Common myeloid progenitor, CD34-positive (primary cell): ENCODE measurements at regions not wholly inside any gene's neighbourhood (a gene's known extent, or its start where the extent isn't known, plus 50 kb on each side); places are given as distances from the start of the nearest gene placed in this dataset.
A peak's percentile ranks its signal among the peaks of the same experiment; 100 is the strongest.

Experiments used
- CTCF ChIA-PET: fragments of 350-600 bp; sonication (Branson Sonifier 250); formaldehyde crosslinking; loops from one replicate; lab custom pipeline; 2021; ENCODE audit warnings: antibody characterized with exemption; lab: Charles Lee
- POLR2A ChIA-PET: fragments of 350-600 bp; sonication (Branson Sonifier 250); formaldehyde crosslinking; loops from one replicate; lab custom pipeline; 2021; ENCODE audit warnings: antibody characterized with exemption; lab: Charles Lee
- DNase-seq, 3 donors: peaks; one replicate each; pipeline versions ENCODE4 v3.0.0 to v3.0.0-alpha.2; 2013
- H3K27ac ChIP-seq, 2 experiments: 1 replicate in 1 of 2; 2 replicates in 1 of 2; pipeline ENCODE4 v1.7.0; 2013; ENCODE audit warnings: inconsistent platforms in 2 of 2, low read length in 2 of 2, mild to moderate bottlenecking in 2 of 2, low read depth in 1 of 2, moderate library complexity in 1 of 2; ENCODE audit not compliant: severe bottlenecking in 2 of 2, insufficient read depth in 1 of 2, poor library complexity in 1 of 2
- H3K27me3 ChIP-seq, 5 experiments: replicated peaks in 2 of 5; 1 replicate in 3 of 5; 2 replicates in 2 of 5; pipeline versions ENCODE4 v1.6.1 to v1.7.0; 2013; ENCODE audit warnings: low read length in 4 of 5, mild to moderate bottlenecking in 2 of 5, moderate library complexity in 2 of 5, inconsistent platforms in 1 of 5; ENCODE audit not compliant: insufficient read depth in 5 of 5, control insufficient read depth in 4 of 5
- H3K36me3 ChIP-seq, 4 experiments: 1 replicate in 2 of 4; 2 replicates in 2 of 4; pipeline versions ENCODE4 v1.6.1 to v1.7.0; 2013; ENCODE audit warnings: low read length in 3 of 4, control low read depth in 1 of 4, mild to moderate bottlenecking in 1 of 4; ENCODE audit not compliant: control insufficient read depth in 4 of 4, insufficient read depth in 4 of 4
- H3K4me1 ChIP-seq, 4 experiments: 1 replicate in 3 of 4; 2 replicates in 1 of 4; pipeline versions ENCODE4 v1.6.1 to v1.7.1; 2013; ENCODE audit warnings: low read length in 3 of 4, mild to moderate bottlenecking in 3 of 4, control low read depth in 1 of 4, inconsistent platforms in 1 of 4, moderate library complexity in 1 of 4; ENCODE audit not compliant: control insufficient read depth in 4 of 4, insufficient read depth in 4 of 4; ENCODE audit errors: control extremely low read depth in 1 of 4
- H3K4me3 ChIP-seq, 7 experiments: 1 replicate in 4 of 7; 2 replicates in 3 of 7; pipeline versions ENCODE4 v1.5.1 to v1.7.0; 2013; ENCODE audit warnings: mild to moderate bottlenecking in 7 of 7, low read length in 6 of 7, moderate library complexity in 6 of 7, inconsistent platforms in 2 of 7, low read depth in 2 of 7, control low read depth in 1 of 7; ENCODE audit not compliant: insufficient read depth in 4 of 7, control insufficient read depth in 1 of 7; ENCODE audit errors: extremely low read depth in 1 of 7
- H3K9me3 ChIP-seq, 5 experiments: 1 replicate in 4 of 5; 2 replicates in 1 of 5; pipeline versions ENCODE4 v1.6.1 to v1.7.1; 2013; ENCODE audit warnings: low read length in 4 of 5, mild to moderate bottlenecking in 2 of 5, inconsistent platforms in 1 of 5, low read depth in 1 of 5, moderate library complexity in 1 of 5; ENCODE audit not compliant: control insufficient read depth in 4 of 5, insufficient read depth in 2 of 5; ENCODE audit errors: control extremely low read depth in 1 of 5
- WGBS: methylation state at CpG from one replicate; pipeline ENCODE4 v1.1.5; 2013; ENCODE audit not compliant: insufficient coverage; 5-methylcytosine and 5-hydroxymethylcytosine counted together

DNA sequence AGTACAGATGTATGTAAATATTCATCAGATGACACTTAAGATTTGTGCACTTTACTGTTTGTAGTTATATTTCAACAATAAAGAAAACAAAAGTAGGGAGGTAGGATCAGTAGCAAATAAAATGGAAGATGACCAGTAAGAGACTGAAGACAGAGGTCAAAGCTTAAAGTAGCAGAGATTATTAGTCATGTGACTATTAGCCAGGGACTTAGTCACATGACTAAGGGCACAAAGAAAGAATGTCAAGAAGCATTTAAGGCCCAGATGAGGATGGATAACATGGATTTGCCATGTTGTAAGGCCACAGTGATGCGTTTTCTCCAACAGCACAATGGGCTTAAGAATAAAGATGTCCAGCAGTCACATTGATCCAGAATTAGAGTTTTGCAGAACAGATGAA lies 479.6 kb downstream of the BCOR start:
- 80% methylated on average over 1 of the region's 1 CpG for WGBS
- Histone ChIP-seq H3K9me3 (peaks cover 0 to 6% (median 0%) of the 10 kb centered on the region in 5 experiments), H3K36me3 (no peaks in the 10 kb centered on the region), H3K4me1 (peaks cover 0 to 23% (median 12%) of the 10 kb centered on the region in 4 experiments), H3K4me3 (no peak overlapping the region), H3K27ac (no peak overlapping the region), H3K27me3 (peaks cover 0 to 16% (median 0%) of the 10 kb centered on the region in 5 experiments)
- DNase-seq, result no peak
- ChIA-PET CTCF (no interaction called here), POLR2A (no interaction called here)

- peaks cover 0 to 11% (median 0%) of the 10 kb centered on the region in 5 experiments for H3K9me3 ChIP-seq
- no peak overlapping the region for H3K4me3 ChIP-seq
- DNase-seq, result peak; percentile 75 to 80 (median 75)
- ChIA-PET POLR2A (no interaction called here), CTCF (no interaction called here)
- H3K27ac ChIP-seq, result no peak overlapping the region
- 28% methylated on average over 5 of the region's 7 CpGs for WGBS
- peaks cover 0 to 15% (median 2%) of the 10 kb centered on the region in 4 experiments for H3K4me1 ChIP-seq
- no peaks in the 10 kb centered on the region for H3K36me3 ChIP-seq
- peaks cover 0 to 4% (median 0%) of the 10 kb centered on the region in 5 experiments for H3K27me3 ChIP-seq
These were observed 478.4 kb downstream of the BCOR start for GRCh38 chrX:39619182-39620009.

- CTCF ChIA-PET, result no interaction called here
- Histone ChIP-seq H3K27ac (no peak overlapping the region), H3K4me3 (no peak overlapping the region), H3K36me3 (no peaks in the 10 kb centered on the region), H3K9me3 (peaks cover 0 to 11% (median 0%) of the 10 kb centered on the region in 5 experiments), H3K4me1 (peaks cover 0 to 12% (median 0%) of the 10 kb centered on the region in 4 experiments), H3K27me3 (no peaks in the 10 kb centered on the region)
- POLR2A ChIA-PET, result no interaction called here
- no peak for DNase-seq
- 80% methylated on average over 4 of the region's 4 CpGs for WGBS
These were observed 473.6 kb downstream of the BCOR start for GRCh38 chrX:39624166-39624565.

DNA sequence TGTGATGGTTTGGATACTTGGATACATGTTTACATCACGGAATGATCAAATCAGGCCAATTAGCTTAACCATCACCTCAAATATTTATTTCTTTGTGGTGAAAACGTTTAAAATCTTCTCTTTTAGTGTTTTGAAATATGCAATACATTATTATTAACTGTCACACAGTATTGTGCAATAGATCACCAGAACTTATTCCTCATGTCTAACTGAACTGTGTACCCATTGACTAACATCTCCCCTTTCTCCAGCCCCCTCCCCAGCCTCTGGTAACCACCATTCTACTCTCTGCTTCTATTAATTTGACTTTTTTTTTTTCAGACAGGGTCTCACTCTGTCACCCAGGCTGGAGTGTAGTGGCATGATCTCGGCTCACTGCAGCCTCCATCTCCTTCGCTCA lies 471.9 kb downstream of the BCOR start:
- H3K27ac ChIP-seq, result no peak overlapping the region
- 79% methylated on average over 2 of the region's 4 CpGs for WGBS
- ChIA-PET CTCF (interaction anchor here (0.7 kb wide), 1 partner anchor 10 kb away, joined by 3 read pairs; no protein-coding TSS in a partner anchor), POLR2A (interaction anchor here (0.6 kb wide), 1 partner anchor 11 kb away, joined by 3 read pairs; no protein-coding TSS in a partner anchor)
- DNase-seq, result no peak
- H3K4me3 ChIP-seq, result no peak overlapping the region
- peaks cover 0 to 14% (median 2%) of the 10 kb centered on the region in 4 experiments for H3K4me1 ChIP-seq
- H3K27me3 ChIP-seq, result no peaks in the 10 kb centered on the region
- no peaks in the 10 kb centered on the region for H3K36me3 ChIP-seq
- H3K9me3 ChIP-seq, result peaks cover 0 to 11% (median 0%) of the 10 kb centered on the region in 5 experiments

DNA sequence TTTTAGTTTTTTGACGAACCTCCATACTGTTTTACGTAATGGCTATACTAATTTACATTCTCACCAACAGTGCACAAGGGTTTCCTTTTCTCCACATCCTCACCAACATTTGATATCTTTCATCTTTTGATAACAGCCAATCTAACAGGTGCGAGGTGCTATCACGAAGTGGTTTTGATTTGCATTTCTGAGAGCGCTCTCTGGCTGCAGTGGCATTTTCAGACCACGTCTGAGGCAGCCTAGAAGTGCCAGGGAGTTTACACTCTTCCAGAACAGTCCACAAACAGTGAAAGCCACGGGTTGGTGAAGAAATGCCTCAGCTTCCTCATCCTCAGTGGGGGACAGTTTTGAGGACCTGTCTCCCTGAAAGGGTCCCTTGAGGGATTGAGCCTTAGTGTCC lies 471.0 kb downstream of the BCOR start:
- POLR2A ChIA-PET, result no interaction called here
- no peaks in the 10 kb centered on the region for H3K36me3 ChIP-seq

DNA sequence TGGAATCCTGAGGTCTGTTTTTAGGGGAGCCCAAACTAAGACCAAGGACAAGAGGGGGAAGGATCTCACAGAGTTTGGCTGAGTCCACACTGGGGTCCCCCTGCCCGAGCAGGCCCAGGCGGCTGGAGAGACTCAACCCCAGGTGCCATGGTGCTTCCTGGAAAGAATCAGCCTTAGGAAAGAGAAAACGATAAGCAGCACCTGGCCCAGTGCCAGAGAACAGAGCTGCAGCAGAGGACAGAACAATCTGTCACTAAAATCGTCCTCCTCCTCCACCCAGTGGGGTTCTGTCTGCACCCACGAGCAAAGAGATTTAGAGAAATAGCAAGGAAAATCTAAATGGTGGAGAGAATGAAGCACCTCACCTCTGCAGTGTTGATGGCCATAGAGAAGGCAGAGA lies 470.5 kb downstream of the BCOR start:
- no peak overlapping the region for H3K4me3 ChIP-seq
- POLR2A ChIA-PET, result no interaction called here
- CTCF ChIA-PET, result no interaction called here
- H3K36me3 ChIP-seq, result no peaks in the 10 kb centered on the region
- H3K27me3 ChIP-seq, result peaks cover 0 to 3% (median 0%) of the 10 kb centered on the region in 5 experiments
- H3K27ac ChIP-seq, result no peak overlapping the region
- H3K4me1 ChIP-seq, result peaks cover 0 to 15% (median 2%) of the 10 kb centered on the region in 4 experiments
- WGBS, result 75% methylated on average over 2 of the region's 5 CpGs
- H3K9me3 ChIP-seq, result peaks cover 0 to 11% (median 0%) of the 10 kb centered on the region in 5 experiments
- DNase-seq, result no peak

More for the DNA sequence above, 471.0 kb downstream of the BCOR start:
- Histone ChIP-seq H3K9me3 (peaks cover 0 to 11% (median 0%) of the 10 kb centered on the region in 5 experiments), H3K27me3 (peaks cover 0 to 3% (median 0%) of the 10 kb centered on the region in 5 experiments), H3K27ac (no peak overlapping the region), H3K4me1 (peaks cover 0 to 14% (median 2%) of the 10 kb centered on the region in 4 experiments), H3K4me3 (no peak overlapping the region)
- DNase-seq, result no peak
- CTCF ChIA-PET, result no interaction called here
- WGBS, result 75% methylated on average over 6 of the region's 7 CpGs

DNA sequence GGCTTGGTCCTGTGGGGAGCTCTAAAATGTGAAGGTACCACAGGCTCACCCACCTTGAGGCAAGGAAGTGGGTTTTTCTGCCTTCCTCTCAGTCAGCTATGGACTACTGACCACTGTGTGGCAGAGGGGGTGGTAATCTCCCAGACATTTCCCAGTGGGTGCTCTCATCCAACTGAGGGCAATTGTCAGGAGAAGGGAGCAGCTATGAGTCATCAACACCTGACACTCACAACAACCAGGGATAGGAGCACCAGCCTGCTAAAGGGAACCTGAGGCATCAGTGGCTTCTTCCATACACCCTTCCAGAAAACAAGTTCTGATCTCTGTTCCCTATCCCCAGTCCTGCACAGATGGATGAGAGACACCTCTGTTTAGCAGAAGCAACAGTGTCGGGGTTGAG lies 468.8 kb downstream of the BCOR start:
- ChIA-PET POLR2A (no interaction called here), CTCF (no interaction called here)
- WGBS, result no CpG with 5 or more reads among the region's 1 CpG
- Histone ChIP-seq H3K4me3 (no peak overlapping the region), H3K4me1 (peaks cover 0 to 31% (median 13%) of the 10 kb centered on the region in 4 experiments), H3K9me3 (peaks cover 0 to 4% (median 0%) of the 10 kb centered on the region in 5 experiments), H3K27ac (no peak overlapping the region), H3K27me3 (peaks cover 0 to 3% (median 0%) of the 10 kb centered on the region in 5 experiments), H3K36me3 (no peaks in the 10 kb centered on the region)
- no peak for DNase-seq
